Heart left ventricle (tissue), 13 donors: ENCODE measurements at regions not wholly inside any gene's neighbourhood (a gene's known extent, or its start where the extent isn't known, plus 50 kb on each side); places are given as distances from the start of the nearest gene placed in this dataset.

ENCODE experiments used
- POLR2A ChIP-seq, 2 donors: fragments of 450-650 bp; IDR thresholded peaks; one replicate each; pipeline ENCODE4 v1.6.1; 2017; ENCODE audit warnings: antibody characterized with exemption in 2 of 2, mild to moderate bottlenecking in 2 of 2, moderate library complexity in 2 of 2
- TF ChIP-seq, protein P1 (sequence below), 12 donors: fragments of 200-600 bp; sonication (generic) in 4 of 12; IDR thresholded peaks; one replicate each; pipeline versions ENCODE4 v1.5.0 to v1.8.0; 2018 to 2022; ENCODE audit warnings: antibody characterized with exemption in 12 of 12, mild to moderate bottlenecking in 5 of 12
- donor health status: ischemic (EF 13 %, LVEDD 7.1; RV severe dilation, severe dysfunction).
- donor health status: DM: no; HTN: yes; CAD: no.
- donor health status: DM: no; HTN: no; CAD: no.
- donor health status: ischemic (EF 25% LVEDD 6.9; RV normal size, moderate dysfunction).
- donor health status: ischemic (EF 25% LVEDD 5.7; RV mildly dilated, moderate dysfunction).
- donor health status: ischemic (EF 35%, LVEDD 5.7; RV mildly dilated, moderate dysfunction).
- donor health status: nonischemic (EF 11% LVEDD 7.7; RV severe dilation, severe dysfunction).
- donor health status: DM: yes; HTN: yes; CAD: no.
- donor health status: PGD.
- donor health status: ischemic (EF 29% LVEDD 5.4; RV normal size, mild dysfunction).
- donor health status: nonischemic (EF 23%, LVEDD 6.1; RV moderate dilation, normal function).

DNA sequence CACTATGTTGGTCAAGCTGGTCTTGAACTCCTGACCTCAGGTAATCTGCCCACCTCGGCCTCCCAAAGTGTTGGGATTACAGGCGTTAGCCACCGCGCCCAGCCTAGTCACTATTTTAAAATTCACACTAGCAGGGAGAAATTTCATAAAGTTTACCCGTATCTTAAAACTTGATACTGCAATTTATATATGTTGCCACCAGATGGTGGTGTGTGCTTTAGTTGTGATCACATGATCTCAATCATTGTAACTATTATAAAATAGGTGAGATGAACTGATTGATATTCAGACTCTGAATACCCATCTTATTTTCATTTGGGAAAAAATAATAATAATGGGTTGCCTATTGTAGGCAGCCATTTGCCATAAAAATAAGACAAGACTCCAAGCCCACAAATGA lies 1330.4 kb upstream of the WWC1 start:
- no peak for TF ChIP-seq POLR2A (IDR thresholded peaks at IDR 0.05)
- TF ChIP-seq, protein P1, sequence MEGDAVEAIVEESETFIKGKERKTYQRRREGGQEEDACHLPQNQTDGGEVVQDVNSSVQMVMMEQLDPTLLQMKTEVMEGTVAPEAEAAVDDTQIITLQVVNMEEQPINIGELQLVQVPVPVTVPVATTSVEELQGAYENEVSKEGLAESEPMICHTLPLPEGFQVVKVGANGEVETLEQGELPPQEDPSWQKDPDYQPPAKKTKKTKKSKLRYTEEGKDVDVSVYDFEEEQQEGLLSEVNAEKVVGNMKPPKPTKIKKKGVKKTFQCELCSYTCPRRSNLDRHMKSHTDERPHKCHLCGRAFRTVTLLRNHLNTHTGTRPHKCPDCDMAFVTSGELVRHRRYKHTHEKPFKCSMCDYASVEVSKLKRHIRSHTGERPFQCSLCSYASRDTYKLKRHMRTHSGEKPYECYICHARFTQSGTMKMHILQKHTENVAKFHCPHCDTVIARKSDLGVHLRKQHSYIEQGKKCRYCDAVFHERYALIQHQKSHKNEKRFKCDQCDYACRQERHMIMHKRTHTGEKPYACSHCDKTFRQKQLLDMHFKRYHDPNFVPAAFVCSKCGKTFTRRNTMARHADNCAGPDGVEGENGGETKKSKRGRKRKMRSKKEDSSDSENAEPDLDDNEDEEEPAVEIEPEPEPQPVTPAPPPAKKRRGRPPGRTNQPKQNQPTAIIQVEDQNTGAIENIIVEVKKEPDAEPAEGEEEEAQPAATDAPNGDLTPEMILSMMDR (IDR thresholded peaks at IDR 0.05): peak in 2 of 12 donors; percentile 9 to 12
